IPS-18c (cell line): ENCODE measurements at regions not wholly inside any gene's neighbourhood (a gene's known extent, or its start where the extent isn't known, plus 50 kb on each side); places are given as distances from the start of the nearest gene placed in this dataset.

Source experiments
- H3K4me3 ChIP-seq: 2 replicates; pipeline ENCODE4 v1.7.0; 2013; ENCODE audit warnings: low read depth, mild to moderate bottlenecking, low read length, moderate library complexity; ENCODE audit not compliant: insufficient read depth
- H3K9me3 ChIP-seq: one replicate; pipeline ENCODE4 v1.6.1; 2013; ENCODE audit warnings: mild to moderate bottlenecking, low read length, moderate library complexity; ENCODE audit not compliant: control insufficient read depth, insufficient read depth

DNA sequence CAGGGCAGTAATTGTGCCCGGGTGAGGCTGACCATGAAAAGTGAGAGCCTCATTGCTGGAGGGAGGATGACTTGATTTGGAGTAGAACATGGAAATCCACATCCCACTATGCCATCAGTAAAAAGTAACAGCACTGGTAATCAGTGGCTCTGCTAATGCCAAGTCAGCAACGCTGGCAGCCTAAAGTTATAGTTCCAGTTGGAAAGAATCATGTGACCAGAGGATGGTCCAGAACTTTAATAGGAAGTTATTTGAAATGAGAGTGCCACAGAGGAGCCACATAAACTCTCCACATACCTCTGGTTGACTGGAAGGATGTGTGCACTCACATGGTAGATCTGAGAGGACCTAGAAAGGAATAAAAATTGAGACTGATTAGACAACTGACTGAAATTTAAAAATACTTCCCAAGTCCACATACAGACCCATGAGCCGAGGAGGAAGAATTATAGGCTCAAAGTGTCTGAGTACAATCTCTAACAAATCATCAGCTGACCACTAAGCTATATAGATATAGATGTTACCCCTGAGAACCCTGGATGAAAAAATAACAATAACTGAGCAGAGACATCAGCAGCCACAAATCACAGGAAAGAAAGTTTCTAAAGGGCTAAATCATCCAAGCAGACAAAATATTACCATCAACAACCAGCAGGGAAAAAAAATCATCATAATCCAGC, 346.8 kb downstream of the STK39 start:
- H3K9me3 ChIP-seq = no peaks in the 10 kb centered on the region
- H3K4me3 ChIP-seq = no peak overlapping the region

DNA sequence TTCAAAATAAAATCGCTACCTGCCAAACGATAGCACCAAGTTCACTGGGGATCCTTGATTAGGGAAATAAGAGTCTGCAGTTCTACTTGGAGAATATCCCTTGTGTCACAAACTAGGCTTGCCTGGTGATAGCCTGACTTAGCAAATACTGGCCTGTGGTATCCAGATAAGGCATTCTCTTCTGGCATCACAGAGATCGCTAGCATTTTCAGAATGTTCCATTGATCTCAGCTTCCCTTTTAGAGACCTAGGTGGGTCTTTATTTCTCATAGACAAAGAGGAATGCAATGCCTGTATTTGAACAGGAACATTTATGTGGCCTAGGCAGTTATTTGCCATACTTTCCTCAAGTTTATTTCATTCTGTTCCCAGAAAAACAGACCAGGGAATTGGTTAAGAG, 349.1 kb downstream of the STK39 start:
- Histone ChIP-seq H3K4me3 (no peak overlapping the region), H3K9me3 (peaks cover 3% of the 10 kb centered on the region)

DNA sequence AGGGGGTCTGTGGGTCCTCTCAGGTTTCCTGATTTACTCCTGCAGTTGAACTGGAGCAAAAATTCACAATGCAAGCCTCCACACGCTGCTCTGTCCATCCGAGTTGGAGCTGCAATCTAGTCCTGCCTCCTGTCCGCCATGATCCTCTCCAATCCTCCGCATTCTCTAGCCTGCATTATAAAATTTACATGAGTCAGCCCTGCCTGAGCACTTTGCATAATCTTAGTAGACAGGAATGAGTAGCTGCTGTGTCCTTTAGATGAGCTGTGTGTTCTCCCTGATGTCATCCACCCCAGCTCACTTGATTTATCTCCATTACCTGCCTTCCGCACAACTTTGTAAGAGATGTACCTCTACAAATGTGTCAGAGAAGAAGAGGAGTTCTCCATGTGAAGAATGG, 355.6 kb downstream of the STK39 start:
- H3K9me3 ChIP-seq = peaks cover 7% of the 10 kb centered on the region
- H3K4me3 ChIP-seq = no peak overlapping the region

DNA sequence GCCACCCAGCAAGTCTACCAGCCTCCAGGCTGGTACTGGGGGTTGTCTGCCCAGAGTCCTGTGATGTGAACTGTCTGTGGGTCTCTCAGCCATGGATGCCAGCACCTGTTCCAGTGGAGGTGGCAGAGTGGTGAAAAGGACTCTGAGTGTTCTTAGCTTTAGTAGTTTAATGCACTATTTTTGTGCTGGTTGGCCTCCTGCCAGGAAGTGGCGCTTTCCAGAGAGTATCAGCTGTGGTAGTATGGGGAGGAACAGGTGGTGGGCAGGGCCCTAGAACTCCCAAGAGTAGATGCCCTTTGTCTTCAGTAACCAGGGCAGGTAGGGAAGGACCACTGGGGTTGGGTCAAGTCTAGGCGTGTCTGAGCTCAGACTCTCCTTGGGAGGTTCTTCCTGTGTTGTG, 356.7 kb downstream of the STK39 start:
- Histone ChIP-seq H3K4me3 (no peak overlapping the region), H3K9me3 (peaks cover 7% of the 10 kb centered on the region)

DNA sequence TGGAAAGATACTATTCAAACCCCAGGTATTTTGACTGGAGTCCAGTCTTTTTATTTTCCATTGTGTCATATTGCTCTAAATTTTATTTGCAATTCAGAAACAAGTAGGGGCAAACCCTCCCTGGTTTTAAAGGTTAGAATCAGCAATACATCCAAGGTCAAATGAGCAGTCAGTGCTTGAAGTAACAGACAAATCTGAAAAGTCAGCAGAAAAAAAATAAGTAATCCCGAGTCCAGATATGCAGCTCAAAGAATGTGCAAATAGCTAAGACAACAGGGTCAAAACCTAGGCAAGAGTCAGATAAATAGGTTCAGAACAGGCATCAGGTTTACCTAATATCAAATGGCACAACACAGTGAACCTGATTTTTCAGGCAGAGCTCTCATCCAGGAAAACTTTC, 367.0 kb downstream of the STK39 start:
- no peak overlapping the region for H3K4me3 ChIP-seq
- no peaks in the 10 kb centered on the region for H3K9me3 ChIP-seq

DNA sequence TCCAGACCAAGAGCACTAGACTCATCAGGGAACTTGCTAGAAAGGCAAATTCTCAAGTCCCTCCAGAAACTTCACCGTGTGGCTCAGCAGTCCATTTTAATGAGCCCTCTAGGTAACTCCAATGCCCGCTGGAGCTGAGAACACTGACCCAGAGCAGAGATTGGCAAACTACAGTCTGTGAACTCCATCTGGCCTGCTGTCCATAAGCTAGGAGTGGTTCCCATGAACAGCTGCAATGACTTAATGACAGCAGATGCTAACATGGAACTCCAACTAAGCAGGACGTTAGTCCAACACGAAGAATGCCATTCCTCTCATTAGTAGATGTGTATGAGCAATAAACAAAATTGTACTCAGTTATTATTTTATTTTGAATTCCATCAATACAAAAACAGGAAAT, 371.9 kb downstream of the STK39 start:
- H3K4me3 ChIP-seq = no peak overlapping the region
- no peaks in the 10 kb centered on the region for H3K9me3 ChIP-seq

DNA sequence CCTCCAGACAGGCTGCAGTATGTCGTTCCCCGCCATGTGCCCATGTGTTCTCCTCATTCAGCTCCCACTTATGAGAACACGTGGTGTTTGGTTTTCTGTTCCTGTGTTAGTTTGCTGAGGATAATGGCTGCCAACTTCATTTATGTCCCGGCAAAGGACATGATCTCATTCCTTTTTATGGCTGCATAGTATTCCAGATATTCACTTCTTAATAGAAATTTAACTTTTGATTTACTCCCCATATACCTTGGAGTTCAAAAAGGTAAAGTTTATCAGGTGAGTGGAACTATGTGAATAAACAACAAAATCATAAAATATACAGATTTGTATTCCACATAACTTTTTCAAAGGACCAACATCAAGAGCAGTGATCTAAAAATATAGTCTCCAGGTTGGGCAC, 372.6 kb downstream of the STK39 start:
- Histone ChIP-seq H3K9me3 (no peaks in the 10 kb centered on the region), H3K4me3 (no peak overlapping the region)

DNA sequence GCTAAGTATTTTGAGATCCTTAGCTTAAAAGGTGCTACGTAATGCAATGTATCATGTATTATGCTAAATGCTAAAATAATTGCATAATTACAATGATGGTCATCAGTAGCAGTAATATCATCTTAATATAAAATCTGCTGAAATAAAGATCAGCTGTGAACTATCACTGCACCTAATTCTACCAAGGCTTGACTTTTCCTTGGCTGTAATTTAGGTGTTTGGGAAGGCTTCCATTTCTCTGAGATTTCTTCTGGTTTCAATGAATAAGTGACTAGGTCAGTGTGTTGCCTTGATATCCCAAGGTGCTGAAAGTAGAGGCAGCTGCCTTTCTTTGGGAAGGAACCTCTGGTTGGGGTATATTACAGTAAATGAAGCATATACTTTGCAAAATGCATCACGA, 376.1 kb downstream of the STK39 start:
- Histone ChIP-seq H3K9me3 (no peaks in the 10 kb centered on the region), H3K4me3 (no peak overlapping the region)

DNA sequence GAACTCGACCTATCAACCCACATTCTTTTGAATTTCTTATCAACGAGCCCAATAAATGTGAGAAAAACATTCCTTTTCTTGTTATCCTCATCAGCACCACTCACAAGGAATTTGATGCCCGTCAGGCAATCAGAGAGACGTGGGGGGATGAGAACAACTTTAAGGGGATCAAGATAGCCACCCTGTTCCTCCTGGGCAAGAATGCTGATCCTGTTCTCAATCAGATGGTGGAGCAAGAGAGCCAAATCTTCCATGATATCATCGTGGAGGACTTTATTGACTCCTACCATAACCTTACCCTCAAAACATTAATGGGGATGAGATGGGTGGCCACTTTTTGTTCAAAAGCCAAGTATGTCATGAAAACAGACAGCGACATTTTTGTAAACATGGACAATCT, 378.2 kb downstream of the STK39 start:
- Histone ChIP-seq H3K9me3 (no peaks in the 10 kb centered on the region), H3K4me3 (no peak overlapping the region)

DNA sequence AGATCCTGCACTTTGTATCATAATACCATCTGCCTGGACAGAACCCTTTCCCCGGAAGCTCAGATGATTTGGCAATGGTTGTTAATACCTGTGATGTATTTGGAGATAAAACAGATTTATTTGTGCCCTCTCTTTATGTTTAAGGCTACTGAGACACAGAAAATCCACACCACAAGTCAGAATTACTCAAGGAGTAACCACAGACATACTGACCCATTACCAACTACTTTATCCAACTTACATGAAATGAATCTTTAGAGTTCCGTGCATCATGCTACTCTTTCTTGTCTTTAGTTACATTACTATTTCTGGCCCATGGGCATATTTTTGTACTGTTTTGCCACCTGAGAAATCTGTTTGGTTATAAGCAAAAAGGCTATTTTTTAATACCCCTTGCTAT, 384.0 kb downstream of the STK39 start:
- no peak overlapping the region; the same call in 1 of the 2 replicates for H3K4me3 ChIP-seq
- no peaks in the 10 kb centered on the region for H3K9me3 ChIP-seq

DNA sequence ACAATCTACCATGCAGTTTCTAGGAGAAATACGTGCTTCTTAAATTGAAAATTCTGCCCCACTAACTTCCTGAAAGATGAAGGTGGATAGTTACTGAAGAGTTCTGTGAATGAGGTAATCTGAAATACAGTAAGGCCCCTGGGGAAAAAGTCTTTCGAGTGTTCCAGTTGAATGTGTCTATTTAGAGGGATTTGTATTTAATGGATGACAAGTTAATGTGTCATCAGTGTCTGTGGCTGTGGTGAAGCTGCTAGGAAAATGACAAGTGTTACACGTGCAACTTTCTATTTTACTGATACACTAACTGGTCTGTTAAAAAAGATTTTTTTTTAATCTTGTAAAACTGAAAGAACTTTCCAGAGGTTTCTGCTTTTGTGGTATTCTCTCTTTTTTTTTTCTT, 384.6 kb downstream of the STK39 start:
- Histone ChIP-seq H3K9me3 (no peaks in the 10 kb centered on the region), H3K4me3 (no peak overlapping the region)

DNA sequence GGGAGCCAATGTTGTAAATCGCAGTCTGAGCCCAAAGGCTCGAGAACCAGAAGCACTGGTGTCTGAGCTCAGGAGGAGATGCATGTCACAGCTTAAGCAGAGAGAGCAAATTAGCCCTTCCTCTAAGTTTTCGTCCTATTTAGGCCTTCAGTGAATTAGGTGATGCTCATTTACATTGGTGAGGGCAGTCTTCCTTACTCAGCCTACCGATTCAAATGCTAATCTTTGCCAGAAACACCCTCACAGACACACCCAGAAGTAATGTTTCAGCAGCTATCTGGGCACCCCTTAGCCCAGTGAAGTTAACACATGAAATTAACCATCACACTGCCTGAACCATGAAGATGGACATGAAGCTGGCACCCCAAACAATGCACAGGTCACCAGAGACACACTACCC, 385.1 kb downstream of the STK39 start:
- Histone ChIP-seq H3K9me3 (no peaks in the 10 kb centered on the region), H3K4me3 (no peak overlapping the region)

DNA sequence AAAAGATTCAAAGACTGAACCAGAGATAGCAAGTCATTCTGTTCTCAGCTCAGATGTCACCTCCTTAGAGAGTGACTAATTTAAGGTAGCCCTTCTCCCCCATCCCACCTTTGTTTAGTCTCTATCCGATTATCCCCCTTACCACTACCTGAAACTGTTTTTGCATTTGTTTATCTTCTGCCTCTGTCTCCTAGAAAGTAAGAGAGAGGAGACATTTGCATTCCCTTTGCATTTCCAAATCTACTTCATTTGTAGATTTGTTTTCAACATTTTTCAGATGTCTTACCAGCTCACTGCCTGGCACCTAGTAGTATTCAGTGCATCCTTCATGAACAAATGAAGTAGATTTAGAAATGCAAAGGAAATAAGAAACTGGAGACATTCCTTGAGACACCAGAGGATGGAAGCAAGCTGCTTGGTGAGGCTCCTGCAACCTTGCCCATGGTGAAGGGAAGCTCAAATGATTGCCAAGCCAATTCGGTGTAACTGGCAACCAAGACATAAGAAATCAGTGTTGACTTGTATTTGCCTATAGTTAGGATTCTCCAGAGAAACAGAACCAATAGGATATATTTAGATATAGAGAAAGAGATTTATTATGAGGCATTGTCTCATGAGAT, 385.7 kb downstream of the STK39 start:
- H3K4me3 ChIP-seq = no peak overlapping the region

DNA sequence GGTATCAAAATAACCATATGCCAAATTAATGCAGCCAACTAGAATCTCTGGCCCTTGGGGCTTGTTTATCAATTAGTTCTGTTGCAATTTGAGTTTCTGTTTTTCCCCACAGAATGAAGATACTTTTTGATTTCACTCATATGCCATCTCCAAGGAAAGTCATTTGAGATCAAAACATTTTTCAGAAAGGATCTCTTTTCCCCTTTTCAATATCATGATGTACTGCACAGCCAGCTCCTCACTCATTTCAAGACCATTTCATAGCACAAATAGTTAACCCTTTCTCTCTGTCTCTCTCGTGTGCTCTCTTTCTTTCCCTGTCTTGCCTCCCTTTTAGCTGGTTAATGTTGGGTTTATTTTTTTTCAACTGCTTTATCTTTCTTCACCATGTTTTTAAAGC, 387.3 kb downstream of the STK39 start:
- H3K9me3 ChIP-seq = no peaks in the 10 kb centered on the region
- H3K4me3 ChIP-seq = no peak overlapping the region

More for the DNA sequence above, 385.7 kb downstream of the STK39 start:
- no peaks in the 10 kb centered on the region for H3K9me3 ChIP-seq

DNA sequence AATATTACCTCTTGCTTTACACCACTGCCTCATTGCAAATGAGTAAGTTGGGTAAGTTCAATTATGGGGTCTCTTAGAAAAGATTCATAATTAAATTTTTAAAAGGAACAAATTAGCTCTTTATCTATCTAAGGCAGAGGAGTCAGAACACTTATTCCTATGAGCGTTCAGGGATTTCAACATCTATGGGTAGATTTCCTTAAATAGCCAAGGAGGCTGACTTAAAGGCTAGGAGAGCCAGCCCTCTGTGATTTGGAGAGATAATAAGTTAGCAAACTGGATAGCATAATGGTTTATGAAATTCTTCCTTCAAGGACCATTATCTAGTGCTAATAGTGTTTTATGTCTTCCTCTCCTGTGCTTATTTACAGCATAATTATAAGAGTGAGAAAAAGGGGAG, 387.7 kb downstream of the STK39 start:
- no peak overlapping the region for H3K4me3 ChIP-seq
- no peaks in the 10 kb centered on the region for H3K9me3 ChIP-seq

DNA sequence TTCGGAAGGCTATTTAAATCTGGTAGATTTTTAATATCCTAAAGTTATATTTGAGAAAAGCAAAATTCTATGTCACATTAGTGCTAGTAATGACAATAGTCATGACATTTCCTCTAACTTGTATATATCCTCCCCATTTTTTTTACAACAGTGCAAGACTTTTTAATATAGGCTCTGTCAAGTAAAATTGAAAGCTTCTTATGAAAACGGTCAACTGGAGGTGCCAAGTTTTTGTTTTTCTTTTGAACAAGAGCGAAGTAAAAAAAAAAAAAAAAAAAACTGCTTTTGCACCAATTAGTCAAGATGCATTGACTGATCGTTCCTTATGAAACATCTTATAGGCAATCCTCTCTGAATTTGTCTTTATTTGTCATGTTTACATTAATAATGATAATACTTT, 389.3 kb downstream of the STK39 start:
- Histone ChIP-seq H3K9me3 (no peaks in the 10 kb centered on the region), H3K4me3 (no peak overlapping the region)

DNA sequence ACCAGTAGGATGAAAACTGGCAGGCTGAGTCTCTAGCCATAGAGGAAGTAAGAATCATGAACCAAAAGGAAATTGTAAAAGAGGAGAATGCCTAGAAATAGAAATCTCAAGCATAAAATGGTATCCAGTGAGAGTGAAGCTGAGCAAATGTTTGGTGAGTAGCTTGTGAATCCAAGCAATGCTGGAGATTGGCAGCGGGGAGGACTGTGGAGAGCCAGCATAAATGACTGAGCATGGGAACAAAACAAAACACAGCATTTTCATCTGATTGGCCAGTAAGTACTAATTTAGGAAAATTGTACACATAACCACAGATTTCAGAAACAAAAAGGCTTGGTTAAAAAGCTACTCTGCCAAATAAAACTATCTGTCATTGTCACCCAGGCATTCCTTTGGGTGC, 390.0 kb downstream of the STK39 start:
- Histone ChIP-seq H3K9me3 (no peaks in the 10 kb centered on the region), H3K4me3 (no peak overlapping the region)

DNA sequence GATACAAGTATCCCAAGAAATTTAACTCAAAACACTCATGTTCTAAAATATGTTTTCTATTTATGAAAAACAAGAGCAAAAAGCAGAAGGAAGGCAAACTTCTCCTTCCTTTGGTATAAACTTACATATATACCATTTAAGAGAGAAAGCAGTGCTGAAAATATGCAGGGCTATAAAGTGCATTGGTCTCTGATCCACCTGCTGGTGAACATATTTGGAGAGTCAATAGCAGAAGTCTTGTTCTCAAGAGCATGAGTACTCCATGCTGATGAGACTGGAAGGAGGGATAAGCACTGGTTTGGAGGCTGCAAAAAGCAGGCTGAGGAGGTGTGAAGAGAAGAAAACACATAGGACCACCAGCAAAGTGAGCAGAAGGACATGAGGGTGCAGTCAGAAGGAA, 391.2 kb downstream of the STK39 start:
- Histone ChIP-seq H3K9me3 (no peaks in the 10 kb centered on the region), H3K4me3 (no peak overlapping the region)

DNA sequence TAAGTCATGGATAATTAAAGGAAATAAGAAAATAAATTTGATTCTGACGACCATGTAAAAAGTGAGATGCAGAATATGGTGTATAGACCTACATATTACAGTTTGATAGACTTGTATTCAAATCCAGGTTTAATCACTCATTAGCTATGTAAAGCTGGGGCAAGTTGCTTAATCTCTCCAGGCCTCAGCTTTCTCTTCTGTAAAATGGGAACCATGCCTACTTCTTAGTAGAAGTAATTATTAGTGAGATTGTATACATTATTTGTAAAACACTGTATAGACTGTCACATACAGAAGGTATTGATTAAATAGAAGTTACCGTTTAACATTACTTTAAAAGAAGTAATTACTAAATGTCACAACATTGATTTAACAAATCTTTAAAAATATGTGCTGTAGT, 392.2 kb downstream of the STK39 start:
- no peak overlapping the region for H3K4me3 ChIP-seq
- H3K9me3 ChIP-seq = no peaks in the 10 kb centered on the region
